ENCODE measurements at regions not wholly inside any gene's neighbourhood (a gene's known extent, or its start where the extent isn't known, plus 50 kb on each side); places are given as distances from the start of the nearest gene placed in this dataset.
"Not testable (repeated sequence)": the region's sequence is repeated elsewhere in the genome, so short reads cannot be mapped to it uniquely, and the experiment has no call there.

DNA sequence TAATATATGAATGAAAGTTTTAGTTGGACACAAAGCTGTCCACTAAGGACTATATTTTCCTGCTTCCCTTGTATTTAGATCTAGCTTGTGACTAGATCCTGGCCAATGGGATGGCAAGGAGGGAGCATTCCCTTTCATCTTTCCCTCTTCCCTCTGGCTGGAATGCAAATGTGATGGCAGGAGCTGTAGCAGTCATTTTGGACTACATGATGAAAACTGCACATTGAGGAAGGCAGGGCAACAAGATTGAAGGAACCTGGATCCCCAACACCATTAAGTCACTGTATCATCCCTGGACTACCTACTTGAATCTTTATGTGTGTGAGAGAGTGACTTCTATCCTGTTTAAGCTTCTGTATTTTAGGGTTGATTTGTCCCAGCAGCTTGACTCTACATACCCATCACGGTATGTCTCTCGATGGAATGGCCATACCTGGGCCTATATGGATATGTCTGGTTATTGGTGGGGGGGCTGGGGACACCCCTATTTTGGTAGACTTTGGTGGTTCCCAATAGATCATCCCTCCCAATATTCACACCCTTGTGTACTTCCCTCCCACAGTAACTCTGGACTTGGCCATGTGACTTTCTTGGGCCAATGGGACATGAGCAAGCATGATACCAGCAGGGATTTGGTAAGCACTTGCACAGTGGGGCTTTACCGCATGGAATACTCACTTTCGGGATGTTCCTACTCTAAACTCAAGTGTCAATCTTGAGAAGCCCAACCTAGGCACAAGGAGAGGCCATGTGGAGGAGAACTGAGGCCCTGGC, 128.5 kb downstream of the VEGFA start:
- no peak for DNase-seq

DNA sequence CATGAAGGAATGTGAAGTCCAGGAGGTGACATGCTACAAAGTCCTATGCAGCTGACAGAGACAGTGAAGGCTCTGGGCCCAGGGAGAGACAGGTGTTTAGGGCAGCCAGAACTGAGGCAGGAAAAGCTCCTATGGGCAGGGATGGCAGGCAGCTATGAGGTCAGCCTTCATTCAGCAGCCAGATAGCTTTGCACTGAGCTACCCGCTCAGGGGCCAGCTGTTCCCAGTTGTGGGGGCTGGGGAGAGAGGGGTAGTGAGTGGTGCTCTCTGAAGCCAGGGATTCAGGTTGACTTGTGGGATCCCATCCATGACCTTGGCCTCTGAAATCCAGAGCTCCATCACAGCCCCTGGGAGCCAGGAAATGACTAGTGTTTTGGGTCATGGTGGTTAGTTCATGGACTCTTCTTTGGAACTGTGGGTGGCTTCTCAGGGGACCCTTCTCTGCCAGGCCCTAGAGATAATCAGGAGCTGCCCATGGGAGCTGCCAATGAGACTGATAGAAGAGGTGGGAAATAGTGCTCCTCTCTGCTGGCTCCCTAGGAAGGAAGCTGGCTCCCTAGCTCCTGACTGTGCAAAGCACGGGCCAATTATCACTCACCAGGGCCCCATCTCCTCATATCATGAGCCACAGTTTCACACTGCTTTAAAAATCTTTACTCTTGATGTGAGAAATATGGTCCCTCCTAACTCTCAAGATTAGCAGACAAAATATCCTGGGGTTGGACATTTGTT, 127.7 kb downstream of the VEGFA start:
- no peak for DNase-seq

DNA sequence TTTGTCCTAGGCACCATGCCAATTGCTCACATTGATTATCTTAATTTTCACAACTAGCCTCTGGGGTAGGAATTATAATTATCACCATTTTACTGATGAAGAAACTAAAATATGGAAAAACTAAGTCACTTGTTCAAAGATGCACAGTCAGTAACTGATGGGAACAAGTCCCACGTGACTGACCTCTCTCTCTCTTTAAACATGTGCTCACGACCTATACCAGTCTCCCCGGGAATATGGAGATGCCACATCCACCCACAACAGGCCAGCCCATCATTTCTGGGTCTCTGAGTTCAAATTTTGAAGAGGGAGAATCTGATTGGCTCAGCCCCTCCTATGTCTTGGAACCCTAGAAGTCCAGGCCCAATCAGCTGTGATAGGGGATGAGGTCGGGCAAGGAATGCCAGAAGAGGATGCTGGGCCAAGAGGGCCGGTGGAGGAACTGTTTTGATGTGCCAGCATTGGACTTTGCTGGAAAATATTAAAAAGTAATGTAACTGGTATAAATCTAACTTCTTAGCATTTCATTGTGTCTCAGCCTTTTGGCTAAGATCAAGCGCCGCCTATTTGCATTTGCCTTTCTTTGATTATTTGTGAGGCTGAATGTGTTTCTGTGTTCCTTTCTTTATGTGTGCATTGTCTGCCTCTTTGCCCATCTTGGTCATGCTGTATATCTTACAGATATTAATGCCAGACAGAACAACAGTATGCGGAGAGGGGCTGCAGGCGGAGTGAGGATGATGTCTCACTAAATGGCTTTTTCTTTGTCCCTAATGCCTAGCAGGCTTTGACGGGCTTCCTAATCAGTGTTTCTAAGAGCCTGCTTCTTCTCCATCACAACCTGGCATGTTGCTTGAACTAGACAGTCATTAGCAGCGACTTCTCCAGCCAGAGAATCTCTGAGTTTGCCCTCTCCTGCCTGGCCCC, 126.6 kb downstream of the VEGFA start:
- no peak for DNase-seq

DNA sequence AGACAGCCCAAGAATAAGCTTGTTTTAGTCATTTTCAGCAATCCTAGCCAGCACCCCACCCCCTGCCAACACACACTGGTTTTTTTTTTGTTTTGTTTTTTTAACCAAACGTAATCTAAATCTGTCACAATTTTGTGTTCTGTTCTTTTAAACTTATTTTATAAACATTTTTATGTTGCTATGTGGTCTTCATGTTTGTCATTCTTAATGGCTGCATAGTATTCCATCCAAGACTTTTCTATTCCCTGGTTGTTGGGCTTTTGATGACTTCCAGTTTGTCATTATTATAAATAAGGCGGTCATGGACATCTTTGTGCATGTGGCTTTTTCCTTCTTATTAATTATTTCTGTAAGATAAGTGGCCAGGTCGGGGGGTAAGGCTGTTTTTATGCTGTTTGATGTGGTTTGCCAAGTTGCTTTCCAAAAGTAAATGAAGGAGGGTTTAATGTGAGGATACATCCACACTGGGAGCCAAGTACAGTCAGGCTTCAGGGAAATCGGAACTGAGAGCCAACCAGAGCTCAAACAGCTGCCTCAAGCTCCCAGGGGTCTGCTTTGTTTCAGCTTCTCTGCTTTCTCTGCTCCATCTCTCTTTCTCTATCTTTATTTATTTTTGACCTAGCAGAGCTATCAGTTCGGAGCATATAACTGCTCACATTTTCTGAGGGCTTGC, 125.8 kb downstream of the VEGFA start:
- DNase-seq = no peak

DNA sequence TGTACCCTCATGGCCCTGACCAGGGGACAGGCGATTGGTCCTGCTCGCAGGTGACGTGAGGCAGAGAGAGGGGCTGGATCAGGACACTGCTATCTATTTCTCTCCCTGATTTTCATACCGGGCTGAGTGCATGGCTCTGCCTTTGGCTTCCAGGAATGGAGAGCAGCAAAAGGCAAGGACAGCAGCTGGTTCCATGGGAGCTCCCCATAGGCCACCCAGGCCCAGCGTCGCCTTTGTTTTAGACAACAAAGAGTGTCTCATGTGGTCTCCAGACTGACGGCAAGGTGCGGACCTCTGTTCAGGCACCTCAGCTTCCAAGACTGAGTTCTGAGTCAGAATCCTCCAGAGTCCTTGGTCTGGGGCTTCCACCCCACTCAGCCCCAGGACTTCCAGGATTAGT, 123.1 kb downstream of the VEGFA start:
- no peak for DNase-seq

DNA sequence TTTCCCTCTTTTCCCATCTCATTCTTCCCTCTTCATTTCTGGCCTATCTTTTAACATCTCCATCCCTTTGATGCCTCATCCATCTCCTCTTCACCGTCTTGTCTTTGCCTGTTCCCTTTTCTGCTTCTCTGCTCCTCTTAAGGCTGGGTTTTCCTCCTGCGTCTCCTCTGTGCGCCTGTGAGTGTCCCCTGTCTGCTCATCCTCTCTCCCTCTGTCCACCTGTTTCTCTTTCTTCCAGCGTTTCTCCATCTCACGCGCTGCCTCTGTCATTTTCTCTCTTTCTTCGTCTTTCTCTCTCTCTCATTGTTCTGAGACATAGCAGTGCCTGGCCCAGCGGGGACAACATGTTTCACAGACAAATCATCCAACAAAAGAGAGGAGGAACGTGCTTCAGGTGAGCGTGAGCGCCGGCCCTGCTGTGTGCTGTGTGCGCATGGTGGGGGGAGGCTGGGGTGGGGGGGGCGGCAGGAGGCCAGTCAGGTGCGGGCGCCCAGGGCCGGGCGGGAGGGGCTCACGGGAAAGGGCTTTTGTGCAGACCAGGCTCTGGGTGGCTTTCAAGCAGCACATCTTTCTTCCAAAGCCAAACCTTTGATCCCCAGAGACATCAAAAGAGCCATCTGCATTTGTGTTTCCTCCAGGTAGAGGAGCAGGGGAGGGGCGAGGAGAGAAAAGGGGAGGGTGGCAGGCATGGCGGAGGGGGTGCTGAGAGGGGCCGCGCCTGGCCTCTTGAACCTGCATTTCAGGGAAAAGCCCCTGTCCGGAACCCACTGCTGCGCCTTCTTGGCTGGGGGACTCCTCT, 121.3 kb downstream of the VEGFA start:
- no peak for DNase-seq

DNA sequence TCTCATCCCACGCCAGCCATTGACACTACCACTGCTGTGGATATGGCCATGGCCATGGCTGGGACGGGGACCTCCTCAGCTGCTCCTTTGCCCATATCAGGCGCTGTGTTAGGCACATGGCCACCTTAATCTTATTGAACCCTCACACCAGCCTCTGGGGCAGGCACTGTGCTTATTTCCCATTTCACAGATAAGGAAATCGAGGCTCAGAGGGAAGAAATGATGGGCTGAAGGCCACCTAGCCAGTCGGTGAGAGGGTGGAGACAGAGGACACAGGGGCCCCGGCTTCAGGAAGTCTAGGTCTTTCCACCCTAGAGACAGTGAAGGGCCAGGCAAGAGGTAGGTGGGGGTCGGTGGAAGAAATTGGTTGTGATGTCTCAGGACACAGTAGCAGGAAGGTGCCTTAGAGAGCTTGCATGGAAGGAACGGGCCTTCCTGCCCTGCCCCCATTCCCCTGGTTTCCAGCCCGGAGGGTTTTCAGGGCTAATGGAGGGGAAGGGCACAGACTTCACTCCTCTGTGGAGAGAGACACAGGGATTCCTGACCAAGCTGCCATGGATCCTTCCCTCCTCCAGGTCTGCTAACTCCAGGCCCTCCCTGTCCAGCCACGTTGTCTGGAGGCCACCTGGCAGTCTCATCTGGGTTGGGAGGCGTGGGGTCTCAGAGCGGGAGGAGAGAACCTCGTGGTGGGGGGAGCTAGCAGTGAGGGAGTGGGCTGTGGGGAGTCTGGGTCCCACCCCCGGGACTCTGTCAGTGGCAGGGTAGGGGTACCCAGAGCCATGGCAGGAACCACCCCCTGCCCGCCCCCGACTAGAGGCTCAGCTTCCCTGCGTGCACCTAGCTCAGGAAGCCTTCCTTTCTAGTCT, 120.4 kb downstream of the VEGFA start:
- no peak for DNase-seq

DNA sequence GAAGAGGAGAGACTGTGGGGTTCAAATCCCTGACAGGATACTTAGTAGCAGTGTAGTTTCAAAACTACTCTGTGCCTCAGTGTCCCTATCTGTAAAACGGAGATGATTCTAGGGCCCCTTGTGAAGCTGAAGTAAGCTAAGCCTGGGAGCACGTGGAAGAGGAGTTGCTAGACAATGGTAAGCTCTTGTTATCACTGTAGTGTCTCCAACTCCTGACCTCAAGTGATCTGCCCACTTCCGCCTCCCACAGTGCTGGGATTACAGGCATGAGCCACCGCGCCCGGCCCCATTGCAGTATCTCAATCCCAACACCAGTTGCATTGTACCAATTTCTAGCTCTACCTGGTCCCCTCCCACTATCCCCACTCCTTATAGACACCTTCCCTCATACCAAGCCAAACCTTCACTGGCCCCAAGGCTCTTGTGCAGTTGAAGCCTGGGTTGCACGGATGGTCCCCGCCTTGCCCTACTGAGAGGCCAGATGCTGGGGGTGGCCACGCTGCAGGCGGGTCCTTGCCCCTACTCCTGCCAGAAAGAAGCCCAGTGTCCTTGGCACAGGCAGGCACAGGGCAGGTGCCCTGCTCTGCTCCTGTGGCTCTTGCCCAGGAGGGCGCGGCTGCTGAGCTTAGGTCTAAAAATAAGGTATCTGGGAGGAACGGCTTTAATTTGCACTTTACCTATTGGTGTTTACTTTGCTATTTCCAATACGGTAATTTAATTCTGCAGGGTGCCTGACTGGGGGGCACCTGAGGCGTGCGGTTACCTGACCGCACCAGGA, 118.1 kb downstream of the VEGFA start:
- no peak for DNase-seq

DNA sequence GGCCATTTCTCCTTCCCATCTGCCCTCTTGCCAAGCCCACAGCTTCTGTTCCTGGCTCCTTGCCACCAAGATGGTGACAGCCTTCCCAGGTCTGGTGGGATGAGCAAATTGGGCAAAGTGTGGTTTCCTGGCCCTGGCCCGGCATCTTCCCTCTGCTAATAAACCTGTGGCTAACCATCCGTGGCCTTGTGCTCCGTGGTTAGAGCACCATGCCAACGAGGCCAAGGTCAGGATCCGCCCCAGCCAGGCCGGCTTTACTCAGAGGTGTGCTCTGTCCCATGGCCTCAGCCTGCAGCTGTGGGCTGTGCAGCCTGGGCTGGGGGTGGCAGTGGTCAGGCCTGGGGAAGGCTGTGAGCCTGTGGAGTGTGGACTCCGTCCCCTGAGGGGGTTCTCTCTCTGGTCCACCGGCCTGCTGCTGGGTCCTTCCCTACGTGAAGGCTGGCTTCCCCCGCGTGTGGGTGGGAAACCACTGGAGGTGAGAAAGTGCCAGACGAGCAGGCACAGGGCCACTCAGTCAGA, 117.4 kb downstream of the VEGFA start:
- no peak for DNase-seq

DNA sequence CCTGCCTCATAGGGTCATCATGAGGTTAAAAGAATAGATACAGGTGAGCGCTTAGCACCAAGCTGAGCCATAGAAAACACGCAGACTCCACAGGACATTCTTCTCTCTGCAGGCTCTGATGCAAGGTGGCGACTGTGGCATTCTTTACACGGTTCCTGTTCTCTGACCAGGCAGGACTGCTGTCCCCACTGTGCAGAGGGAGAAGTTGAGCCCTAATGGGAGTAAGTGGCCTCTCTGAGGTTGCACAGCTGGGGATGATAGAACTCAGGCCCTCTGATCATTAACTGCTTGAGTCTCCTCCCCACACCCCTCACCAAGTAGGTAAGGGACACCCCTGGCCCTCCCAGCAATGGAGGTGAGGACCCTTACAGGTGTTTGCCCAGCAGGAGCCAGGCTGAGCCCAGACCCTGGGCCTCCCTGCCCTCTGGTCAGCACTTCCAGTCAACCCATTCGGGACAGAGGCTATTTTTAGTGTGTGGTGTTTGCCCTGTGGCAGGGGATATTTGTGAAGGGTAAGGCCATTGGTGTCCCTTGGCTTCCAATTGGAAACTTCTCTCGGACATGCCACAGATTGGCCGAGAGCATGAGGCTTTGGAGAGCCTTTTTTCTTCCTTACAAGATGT, 116.8 kb downstream of the VEGFA start:
- no peak for DNase-seq

DNA sequence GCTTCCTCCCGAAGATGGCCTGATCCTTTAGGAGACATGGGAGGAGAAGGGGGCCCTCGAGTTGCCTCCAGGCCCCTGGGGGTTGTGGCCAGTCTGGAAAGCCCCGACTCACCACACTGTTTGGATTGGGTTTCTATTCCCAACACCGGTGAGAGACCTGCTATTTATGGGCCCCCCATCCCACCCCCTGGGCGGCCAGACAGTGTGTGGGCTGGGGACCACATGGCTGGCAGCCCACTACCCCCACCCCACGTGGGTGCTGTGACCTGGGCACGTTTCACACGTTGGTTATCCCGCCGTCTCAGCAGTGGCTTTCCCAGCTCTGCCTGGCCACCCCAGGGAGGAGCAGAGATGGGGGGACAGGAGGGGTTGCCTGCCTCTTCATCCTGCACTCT, 116.1 kb downstream of the VEGFA start:
- no peak for DNase-seq

DNA sequence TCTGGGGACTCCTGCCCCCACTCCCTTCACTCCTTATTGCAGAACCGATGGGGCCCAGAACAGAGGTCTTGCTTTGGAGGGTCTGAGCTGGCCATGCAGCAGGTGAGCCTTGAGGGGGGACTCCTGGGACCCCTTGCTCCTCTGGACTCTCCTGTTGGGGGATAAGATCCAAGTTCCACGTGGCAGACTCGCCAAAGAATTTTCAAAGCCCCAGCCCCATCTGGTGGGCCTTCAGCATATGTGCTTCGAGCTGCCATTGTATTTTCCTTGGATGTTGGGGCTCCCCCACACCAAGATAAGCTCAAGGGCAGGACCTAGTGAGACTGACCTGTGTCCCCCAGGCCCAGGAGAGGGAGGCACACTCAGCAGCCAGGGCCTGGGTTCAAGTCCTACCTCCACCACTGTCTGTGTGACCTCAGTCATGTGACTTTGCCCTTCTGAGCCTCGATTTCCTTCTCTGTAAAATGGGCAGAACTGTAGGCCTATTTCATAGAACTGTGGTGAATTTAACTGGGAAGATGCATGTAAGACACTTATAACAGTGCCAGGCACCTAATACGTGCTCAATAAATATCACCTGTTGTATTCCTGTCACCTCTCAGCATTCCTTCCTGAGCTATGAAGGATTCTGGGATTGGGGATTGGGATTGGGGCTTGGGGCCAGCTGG, 115.5 kb downstream of the VEGFA start:
- DNase-seq = no peak

DNA sequence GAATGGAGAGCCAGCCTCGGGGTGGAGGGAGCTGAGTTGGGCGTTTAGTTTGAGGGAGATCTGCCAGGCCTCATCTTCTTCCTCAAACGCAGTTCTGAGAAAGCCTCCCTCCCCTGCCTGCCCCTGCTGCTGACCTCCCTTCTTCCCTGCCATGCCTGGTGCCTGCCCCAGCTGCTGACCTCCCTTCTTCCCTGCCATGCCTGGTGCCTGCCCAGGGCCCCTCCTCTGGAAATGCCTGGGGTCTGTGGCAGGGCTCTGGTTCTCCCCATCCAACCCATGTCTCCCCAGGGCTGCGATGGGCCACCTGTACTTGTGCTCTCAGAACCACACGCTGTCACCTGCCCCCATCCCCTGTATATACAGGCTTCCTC, 114.6 kb downstream of the VEGFA start:
- DNase-seq = no peak

DNA sequence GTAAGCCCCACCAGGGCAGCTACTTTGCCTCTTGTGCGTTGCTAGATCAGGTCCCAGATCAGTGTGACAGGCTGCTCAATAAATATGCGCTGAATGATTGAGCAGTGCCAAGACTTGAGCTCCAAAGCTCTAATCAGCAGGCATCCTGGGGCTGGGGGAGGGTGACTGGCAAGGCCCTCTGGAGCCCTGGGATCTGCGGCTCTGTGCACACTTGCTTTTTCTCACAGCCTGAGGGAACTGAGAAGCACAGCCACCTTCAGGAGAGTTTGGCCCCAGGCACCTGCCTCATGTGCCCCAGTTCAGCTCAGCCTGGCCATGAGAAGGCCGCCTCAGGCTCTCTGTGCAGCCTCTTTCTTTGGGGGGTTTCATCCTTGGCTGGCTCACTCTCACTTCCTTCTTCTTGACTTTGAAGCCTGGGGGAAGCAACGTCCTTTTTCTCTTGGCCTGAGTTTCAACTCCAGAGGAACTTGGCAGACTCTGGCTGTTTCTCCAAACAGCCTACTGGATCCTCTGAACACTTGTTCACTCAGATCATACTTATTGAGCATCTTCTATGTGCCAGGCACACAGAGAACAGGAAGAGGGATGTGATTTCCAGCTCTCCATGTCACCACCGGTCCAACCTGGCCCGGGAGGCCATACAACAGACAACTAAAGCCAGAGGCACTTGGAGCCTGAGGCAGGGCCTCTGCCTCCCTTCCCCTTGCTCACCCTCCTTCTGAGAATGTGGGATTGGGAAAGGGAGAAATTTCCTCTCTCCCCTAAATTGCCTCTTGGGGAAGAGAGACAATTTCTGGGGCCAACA, 114.0 kb downstream of the VEGFA start:
- DNase-seq = no peak

DNA sequence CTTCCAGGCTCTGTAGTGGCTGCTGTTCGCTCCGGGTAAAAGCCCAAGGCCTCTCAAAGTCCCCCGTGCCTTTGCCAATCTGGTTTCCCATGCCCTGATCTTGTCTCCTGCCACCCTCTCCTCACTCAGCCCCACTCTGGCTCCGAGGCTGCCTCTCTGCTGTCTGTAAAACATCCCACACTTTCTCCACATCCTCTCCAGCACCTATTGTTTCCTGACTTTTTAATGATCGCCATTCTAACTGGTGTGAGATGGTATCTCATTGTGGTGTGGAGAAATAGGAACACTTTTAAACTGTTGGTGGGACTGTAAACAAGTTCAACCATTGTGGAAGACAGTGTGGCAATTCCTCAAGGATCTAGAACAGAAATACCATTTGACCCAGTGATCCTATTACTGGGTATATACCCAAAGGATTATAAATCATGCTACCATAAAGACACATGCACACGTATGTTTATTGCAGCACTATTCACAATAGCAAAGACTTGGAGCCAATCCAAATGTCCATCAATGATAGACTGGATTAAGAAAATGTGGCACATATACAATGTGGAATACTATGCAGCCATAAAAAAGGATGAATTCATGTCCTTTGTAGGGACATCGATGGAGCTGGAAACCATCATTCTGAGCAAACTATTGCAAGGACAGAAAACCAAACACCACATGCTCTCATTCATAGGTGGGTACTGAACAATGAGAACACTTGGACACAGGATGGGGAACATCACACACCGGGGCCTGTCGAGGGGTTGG, 112.9 kb downstream of the VEGFA start:
- not testable (repeated sequence) for DNase-seq

DNA sequence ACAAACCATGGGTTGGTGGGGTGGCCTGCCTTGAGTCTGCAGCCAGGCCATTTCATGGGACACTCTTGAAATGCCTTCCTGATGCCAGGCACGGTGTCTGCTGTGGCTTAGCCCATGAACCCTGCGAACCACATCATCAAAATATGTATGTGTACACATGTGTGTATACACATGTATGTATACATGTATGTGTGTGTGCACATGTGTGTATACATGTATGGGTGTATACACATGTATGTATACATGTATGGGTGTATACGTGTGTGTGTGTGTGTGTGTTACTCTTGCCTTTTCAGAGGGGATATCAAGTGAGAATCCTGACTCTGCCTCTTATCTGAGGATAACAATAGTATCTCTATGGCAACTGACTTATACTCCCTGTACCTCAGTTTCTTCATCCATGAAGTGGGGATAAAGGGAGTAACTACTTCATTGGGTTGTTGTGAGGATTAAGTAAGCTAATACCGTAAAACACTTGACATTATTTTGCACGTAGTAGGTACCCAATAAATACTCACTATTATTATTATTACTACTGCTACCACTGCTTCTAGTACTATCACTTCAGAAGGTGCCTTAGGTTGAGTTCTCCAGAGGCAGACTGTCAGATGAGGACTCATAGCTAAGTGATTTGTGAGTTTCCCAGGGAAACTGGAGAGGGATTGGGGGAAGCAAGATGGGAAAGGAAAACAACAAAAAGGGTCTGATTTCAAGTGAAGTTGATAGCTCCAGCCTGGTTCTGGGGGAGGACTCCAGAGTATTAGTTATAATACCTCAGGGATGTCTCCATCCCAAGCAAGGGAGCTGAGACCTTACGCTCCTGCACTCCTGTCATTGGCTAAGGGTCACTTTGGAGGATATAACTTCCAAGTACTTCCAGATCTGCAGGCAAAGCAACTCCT, 110.5 kb downstream of the VEGFA start:
- no peak for DNase-seq
